GM18511 (cell line): ENCODE measurements at regions not wholly inside any gene's neighbourhood (a gene's known extent, or its start where the extent isn't known, plus 50 kb on each side); places are given as distances from the start of the nearest gene placed in this dataset.
"Not testable (repeated sequence)": the region's sequence is repeated elsewhere in the genome, so short reads cannot be mapped to it uniquely, and the experiment has no call there.

Source experiments
- ATAC-seq: cut with Tn5 transposase; IDR thresholded peaks from one replicate; pipeline ENCODE4 v1.9.1; 2021; ENCODE audit warnings: mild to moderate bottlenecking, moderate library complexity; ENCODE audit not compliant: unreplicated experiment

DNA sequence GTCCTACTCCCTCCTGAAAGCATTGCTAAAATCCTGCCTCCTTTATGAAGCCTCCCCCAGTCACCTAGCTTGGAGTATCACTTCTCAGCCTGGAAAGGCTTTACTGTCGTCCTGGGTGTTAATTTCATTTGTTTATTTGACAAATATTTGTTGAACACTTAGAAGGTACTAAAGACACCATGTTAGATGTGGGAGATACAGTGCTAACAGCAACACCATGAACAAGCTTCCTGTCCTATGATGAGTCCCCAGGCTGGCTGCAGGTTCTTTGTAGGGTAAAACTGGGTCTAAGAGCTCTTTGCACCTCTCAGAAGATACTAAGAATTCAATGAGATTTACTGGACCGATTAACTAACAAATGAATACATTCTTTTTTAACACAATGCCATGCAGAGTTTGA, 109.2 kb upstream of the TMEM170B start:
- ATAC-seq, result no peak

DNA sequence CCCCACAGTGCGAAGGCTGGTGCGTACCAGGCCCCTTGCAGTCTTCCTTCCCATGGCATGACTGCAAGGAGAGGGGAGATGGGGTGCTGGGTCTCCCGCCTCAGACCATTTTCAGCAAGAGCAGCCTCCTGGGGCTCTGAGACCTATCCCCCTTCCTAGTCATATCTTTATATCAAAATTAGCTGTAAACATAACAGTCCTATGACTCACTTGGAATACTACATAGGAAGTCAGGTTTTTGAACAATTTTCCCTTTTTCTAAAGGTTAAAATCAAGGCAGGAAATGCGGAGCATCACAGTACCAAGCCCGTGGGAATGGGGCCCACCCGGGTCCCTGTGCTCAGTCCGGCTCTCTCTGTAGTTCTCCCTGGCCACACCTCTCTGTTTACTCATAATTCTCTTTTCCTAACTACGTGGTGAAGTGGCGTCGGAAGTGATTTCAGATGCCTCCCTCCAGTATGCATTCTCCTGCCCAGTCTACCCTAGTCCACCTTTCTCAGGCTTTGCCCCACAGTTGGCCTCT, 109.8 kb upstream of the TMEM170B start:
- ATAC-seq, result no peak

DNA sequence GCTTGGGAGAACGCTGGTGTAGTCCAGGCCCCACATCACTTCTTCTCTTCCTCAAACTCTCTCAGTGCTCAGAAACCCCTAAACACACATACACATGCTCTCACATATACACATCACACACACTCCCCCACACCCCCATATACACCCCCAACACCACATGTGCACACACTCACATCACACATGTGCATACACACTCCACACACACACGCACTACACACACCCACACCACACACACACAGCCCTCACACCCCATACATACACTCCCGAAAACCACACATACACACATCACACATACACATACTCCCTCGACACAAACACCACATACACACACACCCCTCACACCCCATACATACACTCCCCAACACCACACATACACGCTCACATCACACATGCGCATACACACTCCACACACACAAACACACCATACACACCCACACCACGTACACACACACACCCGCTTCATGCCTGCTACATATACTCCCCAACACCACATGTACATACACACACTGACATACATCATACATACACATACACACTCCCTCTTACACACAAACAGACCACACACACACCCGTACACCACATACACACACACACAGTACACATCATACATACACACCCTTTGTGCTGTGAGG, 110.3 kb upstream of the TMEM170B start:
- ATAC-seq, result no peak

DNA sequence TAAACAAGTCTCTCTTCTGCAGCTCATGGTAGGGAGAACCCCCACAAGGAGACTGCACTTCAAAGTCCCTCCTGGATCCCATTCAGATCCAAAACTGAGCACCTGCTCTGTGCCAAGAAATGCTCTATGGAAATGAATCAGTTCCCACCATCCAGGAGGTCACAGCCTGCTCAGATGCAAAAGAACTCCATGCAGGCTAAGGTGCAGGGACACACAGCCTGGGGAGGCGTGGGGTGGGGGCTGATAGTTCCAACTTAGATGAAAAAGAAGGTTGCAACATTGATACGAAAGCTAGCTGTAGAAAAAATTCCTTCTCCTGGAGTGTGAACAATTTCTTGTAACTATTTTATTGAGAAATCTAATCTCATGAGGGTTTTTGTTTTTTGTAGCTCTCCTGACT, 111.0 kb upstream of the TMEM170B start:
- ATAC-seq, result no peak

DNA sequence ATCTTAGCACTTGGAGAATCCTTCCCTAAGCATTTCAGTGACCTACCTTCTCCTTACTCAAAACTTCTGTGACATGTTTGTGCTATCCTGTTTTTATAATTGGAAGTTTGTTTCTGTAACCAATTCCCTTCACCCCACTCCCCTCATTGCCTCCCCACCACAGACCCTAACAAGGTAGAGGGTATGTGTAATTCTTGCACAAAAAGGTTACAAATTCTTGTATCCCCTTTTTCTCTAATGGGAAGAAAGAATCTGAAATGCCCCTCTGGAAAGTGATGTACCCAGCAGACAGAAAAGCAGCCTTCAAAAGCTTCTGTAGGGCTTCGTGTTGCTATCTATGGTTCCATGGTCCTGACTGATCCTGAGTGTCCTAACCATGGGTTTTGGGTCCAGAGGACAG, 111.7 kb upstream of the TMEM170B start:
- ATAC-seq, result no peak

DNA sequence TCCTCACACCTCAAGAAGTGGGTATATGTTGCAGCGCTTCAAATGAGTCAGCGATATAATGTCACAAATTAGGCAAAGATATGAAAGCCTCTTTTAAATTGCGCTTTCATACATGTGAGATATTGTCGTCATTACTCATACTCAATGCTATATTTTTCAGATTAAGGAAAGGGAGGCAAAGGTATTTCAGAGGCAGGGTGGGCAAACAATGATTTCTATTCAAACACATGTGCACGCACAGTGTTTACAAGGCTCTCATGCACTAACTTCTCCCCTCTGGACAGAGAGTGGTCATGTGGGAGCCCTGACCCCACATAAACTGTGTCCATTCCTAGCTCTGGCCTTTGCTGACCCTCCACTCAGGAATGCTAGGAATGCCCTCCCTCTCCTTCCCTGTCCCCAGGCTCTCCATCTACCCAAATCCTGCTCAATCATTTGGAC, 112.1 kb upstream of the TMEM170B start:
- ATAC-seq, result no peak

DNA sequence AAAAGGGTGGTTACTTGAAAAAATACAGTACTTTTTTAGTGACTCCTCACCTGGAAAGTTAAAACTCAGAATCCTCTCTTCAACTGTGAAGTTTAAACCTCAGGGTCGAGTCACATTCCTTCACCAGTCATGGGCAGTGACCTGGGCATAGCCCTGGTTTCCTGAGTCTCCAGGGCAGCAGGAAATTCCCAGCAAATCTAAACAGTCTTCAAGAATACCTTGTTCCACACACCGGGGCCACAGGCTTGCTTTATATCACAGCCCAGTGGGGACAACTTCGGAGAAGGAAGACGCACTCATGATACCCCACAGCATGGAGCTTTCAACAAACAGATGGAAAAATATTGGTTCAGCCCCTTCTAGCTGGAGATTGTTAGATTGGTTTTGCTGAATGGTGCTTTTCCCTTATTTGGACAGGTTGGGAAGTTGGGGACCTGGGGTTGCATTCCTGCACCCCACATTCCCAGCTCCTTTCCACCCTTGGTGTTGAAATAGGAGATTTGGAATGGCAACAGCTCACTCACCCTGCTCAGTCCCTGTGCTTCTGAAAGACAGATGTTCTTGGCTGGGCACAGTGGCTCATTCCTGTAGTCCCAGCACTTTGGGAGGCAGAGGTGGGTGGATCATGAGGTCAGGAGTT, 113.0 kb upstream of the TMEM170B start:
- ATAC-seq, result no peak

DNA sequence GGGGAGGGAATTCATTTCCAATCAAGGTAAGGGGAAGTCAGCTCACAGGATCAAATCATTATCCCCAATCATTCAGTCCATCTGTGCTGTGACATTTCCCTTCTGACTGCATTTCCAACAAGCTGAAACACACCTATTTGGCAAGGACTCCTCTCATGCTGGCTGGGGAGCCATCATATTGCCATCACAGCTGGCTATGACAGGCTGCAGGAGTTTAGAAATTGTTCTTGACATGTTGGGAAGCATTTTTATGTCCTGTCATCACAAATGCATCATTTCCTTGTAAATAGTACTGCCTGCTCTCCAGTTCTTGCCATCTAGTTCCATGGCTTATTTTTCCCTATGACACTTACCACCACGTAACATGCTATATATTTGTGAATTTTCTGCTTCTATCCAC, 113.9 kb upstream of the TMEM170B start:
- ATAC-seq, result no peak

DNA sequence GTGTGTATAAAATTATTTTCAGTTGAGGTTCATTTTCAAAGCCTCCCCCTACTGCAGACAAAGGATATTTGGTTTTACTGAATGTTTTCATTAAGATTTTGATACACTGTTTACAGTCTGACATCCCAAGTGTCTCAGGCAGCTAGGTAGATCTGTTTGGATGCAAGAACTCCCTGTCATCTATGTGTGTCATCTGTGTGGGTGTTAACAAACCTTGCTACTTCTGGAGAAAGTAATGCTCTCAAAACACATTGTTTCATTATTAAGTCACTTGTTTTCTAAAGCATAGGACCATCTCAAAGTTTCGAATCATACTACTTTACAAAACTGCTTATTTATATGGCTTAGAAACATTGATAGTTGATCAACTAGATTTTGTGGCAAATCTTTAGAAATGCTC, 114.5 kb upstream of the TMEM170B start:
- no peak for ATAC-seq

DNA sequence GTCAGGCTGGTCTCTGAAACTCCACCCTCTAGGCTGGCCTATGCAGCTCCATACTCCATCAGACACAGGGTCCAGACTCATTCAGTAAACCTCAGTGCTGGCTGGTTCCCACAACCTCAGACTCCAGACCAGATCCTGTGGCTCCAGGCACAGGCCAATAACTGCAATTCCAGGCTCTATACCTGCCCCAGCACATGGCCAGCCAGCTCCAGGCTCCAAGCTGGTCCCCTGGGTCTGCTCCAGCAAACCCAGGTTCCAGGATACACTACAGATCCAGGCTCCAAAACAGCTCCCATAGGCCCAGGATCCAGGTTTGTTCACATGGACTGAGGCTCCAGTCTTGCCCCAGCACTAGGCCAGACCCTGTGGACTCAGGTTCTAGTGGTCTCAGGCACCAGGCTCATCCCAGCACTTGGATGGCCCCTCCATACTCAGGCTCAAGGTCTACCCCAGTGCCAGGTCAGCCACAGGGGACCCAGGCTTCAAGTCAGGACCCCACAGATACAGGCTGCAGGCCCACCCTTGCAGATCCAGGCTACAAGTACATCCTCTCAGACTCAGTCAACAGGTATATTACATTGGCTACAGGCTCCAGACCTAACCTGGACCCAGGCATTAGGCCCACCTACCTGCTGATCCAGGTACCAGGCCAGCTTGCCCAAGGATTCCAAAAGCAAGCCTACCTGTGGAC, 117.6 kb upstream of the TMEM170B start:
- no peak for ATAC-seq

DNA sequence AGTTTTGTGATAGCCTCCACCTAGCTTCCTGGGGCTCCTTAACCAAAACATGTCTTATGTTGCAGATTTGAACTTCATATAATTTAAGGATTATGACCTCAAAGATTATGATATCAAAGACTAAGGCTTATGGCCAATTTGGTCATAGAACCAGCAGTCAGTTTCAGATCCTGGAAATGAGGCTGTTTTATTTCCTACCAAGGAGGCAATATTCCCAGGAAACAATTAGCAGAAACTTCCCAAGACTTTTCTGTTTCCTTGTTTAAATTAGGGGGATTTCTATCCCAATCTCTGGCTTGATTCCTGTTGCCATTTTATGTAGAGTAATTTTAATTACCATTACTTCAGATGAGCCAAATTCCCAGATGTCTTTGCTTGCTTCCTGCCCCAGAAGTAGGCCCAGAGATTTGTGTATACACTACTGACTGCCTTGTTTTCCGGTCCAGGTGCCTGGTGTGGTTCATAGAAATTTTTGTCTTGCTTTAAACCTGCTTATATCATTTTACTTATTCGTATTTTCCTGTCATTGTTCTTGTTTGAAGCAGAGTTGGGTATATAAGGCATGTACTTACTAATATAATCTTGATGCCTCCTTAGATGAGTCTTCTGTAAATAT, 119.2 kb upstream of the TMEM170B start:
- ATAC-seq, result no peak

DNA sequence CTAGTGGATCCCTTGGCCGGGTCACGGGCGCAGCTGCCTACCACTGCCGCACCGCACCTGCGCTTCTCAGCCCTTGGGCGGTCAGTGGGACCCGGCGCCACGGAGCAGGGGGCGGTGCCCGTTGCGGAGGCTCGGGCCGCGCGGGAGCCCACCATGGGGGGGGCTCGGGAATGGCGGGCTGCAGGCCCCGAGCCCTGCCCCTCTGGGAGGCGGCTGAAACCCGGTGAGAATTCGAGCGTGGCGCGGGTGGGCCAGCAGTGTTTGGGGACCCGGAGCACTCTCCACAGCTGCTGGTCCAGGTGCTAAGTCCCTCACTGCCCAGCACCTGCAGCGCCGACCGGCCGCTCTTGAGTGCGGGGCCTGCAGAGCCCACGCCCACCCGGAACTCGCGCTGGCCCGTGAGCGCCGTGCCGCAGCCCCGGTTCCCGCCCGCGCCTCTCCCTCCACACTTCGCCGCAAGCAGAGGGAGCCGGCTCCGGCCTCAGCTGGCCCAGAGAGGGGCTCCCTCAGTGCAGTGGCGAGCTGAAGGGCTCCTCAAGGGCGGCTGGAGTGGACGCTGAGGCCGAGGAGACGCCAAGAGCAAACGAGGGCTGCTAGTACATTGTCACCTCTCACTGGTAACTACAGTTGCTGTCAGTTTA, 120.5 kb upstream of the TMEM170B start:
- no peak for ATAC-seq

DNA sequence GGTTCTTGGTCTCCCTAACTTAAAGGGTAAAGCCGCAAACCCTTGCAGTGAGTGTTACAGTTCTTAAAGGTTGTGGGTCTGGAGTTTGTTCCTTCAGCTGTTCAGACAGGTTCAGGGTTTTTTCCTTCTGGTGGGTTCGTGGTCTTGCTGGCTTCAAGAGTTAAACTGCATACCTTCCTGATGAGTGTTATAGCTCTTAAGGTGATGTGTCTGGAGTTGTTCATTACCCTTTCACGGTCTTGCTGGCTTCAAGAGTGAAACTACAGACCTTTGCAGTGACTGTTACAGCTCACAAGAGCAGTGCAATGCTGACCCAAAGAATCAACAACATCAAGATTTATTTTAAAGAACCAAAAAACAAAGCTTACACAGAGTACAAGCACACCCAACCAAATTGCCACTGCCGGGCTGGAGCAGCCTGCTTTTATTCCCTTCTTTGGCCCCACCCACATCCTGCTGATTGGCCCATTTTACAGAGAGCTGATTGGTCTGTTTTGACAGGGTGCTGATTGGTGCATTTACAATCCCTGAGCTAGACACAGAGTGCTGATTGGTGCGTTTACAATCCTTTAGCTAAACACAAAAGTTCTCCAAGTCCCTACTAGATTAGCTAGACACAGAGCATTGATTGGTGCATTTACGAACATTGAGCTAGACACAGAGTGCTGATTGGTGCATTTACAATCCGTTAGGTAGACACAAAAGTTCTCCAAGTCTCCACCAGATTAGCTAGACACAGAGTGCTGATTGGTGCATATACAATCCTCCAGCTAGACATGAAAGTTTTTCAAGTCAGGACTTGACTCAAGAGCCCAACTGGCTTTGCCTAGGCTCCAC, 121.2 kb upstream of the TMEM170B start:
- not testable (repeated sequence) for ATAC-seq

DNA sequence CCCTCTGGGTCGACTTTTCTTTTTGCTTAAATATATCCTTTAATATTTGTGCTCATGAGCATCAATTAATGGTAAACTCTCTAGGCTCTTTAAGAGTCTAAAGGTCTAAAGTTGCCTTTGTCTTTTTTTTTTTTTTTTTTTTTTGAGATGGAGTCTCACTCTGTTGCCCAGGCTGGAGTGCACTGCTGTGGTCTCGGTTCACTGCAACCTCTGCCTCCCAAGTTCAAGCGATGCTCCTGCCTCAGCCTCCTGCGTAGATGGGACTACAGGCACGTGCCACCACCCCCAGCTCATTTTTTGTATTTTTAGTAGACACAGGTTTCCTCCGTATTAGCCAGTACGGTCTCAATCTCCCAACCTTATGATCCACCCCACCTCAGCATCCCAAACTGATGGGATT, 122.0 kb upstream of the TMEM170B start:
- ATAC-seq, result no peak

DNA sequence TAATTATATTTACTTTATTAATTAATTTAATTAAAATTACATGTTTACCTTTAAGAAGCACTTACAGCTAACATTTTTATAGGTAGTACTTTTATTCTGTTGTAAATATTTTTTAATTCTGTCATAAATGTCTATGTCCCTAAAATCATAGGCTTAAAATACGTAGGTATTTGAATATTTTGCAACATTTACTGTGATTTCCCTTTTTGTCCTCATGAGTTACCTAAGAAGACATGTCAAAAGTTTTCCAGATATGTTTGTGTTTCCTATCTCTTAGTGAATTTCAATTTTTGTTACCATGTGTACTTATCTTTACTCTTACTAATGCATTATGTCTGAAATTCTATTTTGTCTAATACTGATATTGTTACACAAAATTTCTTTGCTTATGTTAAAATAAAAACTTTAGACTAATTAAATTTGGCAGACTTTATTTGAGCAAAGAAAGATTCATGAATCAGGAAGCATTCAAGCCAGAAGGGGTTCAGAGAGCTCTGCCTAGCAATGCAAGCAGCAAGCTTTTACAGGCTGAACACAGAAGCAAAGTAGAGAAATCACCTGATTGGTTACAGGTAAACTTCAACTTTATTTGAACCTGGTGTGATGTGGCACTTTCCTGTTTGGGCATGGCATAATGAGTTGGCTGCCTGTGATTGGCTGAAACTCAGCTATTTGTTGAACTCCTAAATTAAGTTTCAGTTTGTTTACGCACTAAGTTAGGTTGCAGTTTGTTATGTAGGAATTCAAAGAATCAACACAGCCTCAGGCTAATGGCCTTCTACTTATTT, 123.2 kb upstream of the TMEM170B start:
- ATAC-seq, result no peak

DNA sequence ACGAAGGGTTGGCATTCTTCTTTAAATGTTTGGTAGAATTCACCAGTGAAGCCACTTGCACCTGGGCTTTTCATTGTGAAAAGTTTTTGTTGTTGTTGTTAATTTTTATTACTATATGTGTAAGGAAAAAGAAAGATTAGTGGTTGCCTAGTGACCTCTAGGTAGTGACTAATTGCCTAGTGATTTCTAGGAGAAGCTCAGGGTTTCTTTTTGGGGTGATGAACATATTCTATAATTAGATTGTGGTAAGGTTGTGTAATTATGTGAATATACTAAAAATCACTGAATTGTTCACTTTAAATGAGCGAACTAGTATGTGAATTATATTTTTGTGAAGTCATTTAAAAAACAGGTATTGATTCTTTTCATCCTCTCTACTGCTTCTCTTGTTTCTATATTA, 123.8 kb upstream of the TMEM170B start:
- no peak for ATAC-seq

DNA sequence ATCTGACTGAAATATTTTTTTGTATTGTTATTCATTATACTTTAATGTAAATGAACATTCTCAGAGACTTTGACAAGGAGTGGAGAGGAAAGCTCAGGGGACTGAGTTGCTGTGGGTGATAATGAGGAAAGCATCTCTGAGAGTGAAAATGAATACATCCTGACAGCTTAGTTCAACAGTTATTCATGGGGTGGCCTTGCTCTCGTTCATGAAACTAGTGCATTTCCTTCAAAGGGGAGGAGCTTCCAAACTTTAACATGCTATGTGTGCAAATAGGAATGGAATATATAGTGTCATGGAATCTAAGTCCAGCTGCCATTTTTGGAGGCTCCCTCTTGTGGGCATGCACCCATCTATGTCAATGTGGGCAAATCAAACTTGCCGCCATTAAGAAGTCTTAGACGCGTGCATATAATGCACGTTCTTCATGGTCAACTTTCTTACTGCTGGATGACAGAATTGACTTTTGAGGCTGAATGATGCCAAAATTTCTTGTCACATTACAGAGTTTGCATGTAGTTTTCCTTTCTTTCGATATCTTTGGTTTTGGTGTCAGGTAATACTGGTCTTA, 124.3 kb upstream of the TMEM170B start:
- ATAC-seq, result no peak

DNA sequence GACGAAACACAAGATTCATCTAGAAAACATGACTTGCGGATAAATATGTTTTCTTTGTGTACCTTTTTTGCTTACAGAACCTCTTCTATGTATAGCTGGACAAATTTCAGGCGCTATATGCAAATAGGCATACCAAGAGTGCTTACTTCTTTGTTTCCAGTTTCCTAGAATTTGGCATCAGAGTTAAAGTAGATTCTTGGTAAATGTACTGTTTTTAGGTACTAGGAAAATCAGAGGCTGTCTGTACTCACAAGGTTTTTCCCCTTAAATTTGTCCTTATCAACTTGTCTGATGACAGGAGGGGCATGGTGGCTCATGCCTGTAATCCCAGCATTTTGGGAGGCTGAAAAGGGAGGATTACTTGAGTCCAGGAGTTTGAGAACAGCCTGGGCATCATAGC, 124.9 kb upstream of the TMEM170B start:
- ATAC-seq, result no peak

DNA sequence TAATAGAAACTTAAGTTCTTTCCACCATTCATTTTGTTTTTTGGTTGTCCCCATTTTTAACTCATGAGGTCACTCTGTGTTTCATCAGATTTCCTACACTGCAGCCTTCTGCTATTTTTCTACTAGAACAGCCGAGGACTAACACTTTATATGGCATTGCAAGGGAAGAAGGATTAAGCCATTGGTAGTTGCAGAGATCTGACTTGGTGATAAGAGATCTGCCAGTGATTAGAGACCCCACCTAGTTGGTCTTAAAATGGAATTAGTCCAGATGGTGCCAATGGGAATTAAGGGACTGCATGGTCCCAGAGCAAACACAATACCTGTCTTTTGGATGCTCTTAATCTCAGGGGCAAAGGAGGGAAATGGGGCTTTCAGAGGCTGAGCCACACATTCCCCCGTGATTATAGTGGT, 125.5 kb upstream of the TMEM170B start:
- ATAC-seq, result no peak
